T-cell (primary cell): ENCODE measurements at regions not wholly inside any gene's neighbourhood (a gene's known extent, or its start where the extent isn't known, plus 50 kb on each side); places are given as distances from the start of the nearest gene placed in this dataset.

Experiments
- ATAC-seq, 4 experiments: fragments of 200-7000 bp in 3 of 4; fragments of 150-1000 bp in 1 of 4; cut with Tn5 transposase; replicated peaks in 1 of 4; 1 replicate in 3 of 4; 2 replicates in 1 of 4; pipeline ENCODE4 v1.10.0; 2021; ENCODE audit warnings: moderate library complexity in 3 of 4, mild to moderate bottlenecking in 2 of 4, moderate number of reproducible peaks in 1 of 4
- CTCF ChIA-PET, 2 donors: fragments of 300-600 bp; sonication (Branson Sonifier 250); formaldehyde crosslinking; loops; one replicate each; lab custom pipeline; 2022; ENCODE audit warnings: antibody characterized with exemption in 2 of 2; lab: Charles Lee
- POLR2A ChIA-PET, 2 donors: fragments of 300-600 bp; sonication (Branson Sonifier 250); formaldehyde crosslinking; loops; one replicate each; lab custom pipeline; 2022; ENCODE audit warnings: antibody characterized with exemption in 2 of 2; lab: Charles Lee
- DNase-seq, 35 experiments: peaks; one replicate each; pipeline versions ENCODE4 v3.0.0 to v3.0.0-alpha.2; 2013 to 2023
- H3K27ac ChIP-seq: one replicate; pipeline ENCODE4 v1.5.1; 2013; ENCODE audit warnings: low read length
- H3K27me3 ChIP-seq, 2 experiments: replicated peaks in 1 of 2; 1 replicate in 1 of 2; 2 replicates in 1 of 2; pipeline versions ENCODE4 v1.6.1 to v1.7.0; 2013; ENCODE audit warnings: low read length in 1 of 2, mixed read lengths in 1 of 2; ENCODE audit not compliant: control insufficient read depth in 2 of 2, insufficient read depth in 2 of 2; ENCODE audit errors: extremely low read depth in 1 of 2
- H3K36me3 ChIP-seq, 2 donors: 1 replicate in 1 of 2; 2 replicates in 1 of 2; pipeline versions ENCODE4 v1.6.1 to v1.7.0; 2013; ENCODE audit warnings: low read length in 1 of 2; ENCODE audit not compliant: control insufficient read depth in 2 of 2, insufficient read depth in 1 of 2; ENCODE audit errors: extremely low read depth in 1 of 2
- H3K4me1 ChIP-seq, 2 experiments: 1 replicate in 1 of 2; 2 replicates in 1 of 2; pipeline versions ENCODE4 v1.6.1 to v1.7.0; 2013; ENCODE audit warnings: low read length in 2 of 2, mixed read lengths in 1 of 2; ENCODE audit not compliant: insufficient read depth in 2 of 2, control insufficient read depth in 1 of 2; ENCODE audit errors: extremely low read depth in 1 of 2
- H3K4me3 ChIP-seq, 2 donors: 1 replicate in 1 of 2; 2 replicates in 1 of 2; pipeline versions ENCODE4 v1.5.1 to v1.7.0; 2013; ENCODE audit warnings: mild to moderate bottlenecking in 2 of 2, low read length in 1 of 2, moderate library complexity in 1 of 2; ENCODE audit not compliant: control insufficient read depth in 1 of 2; ENCODE audit errors: extremely low read depth in 1 of 2
- H3K9me3 ChIP-seq: 2 replicates; pipeline ENCODE4 v1.7.0; 2013
- H3K27ac Mint-ChIP-seq, 2 donors: one replicate each; pipeline ENCODE4 v1.8.0; 2020 to 2021; ENCODE audit warnings: mild to moderate bottlenecking in 2 of 2, mixed read lengths in 2 of 2
- H3K27me3 Mint-ChIP-seq, 2 donors: one replicate each; pipeline ENCODE4 v1.8.0; 2021 to 2022; ENCODE audit warnings: mixed read lengths in 2 of 2
- H3K36me3 Mint-ChIP-seq: one replicate; pipeline ENCODE4 v1.8.0; 2021; ENCODE audit warnings: mixed read lengths
- H3K4me1 Mint-ChIP-seq, 3 donors: one replicate each; pipeline ENCODE4 v1.8.0; 2020 to 2022; ENCODE audit warnings: mixed read lengths in 3 of 3, mild to moderate bottlenecking in 1 of 3
- H3K4me3 Mint-ChIP-seq, 3 donors: one replicate each; pipeline ENCODE4 v1.8.0; 2020 to 2022; ENCODE audit warnings: mild to moderate bottlenecking in 3 of 3, mixed read lengths in 3 of 3, moderate library complexity in 3 of 3
- H3K9me3 Mint-ChIP-seq, 3 donors: one replicate each; pipeline ENCODE4 v1.8.0; 2020 to 2022; ENCODE audit warnings: mixed read lengths in 3 of 3
- WGBS: methylation state at CpG from one replicate; pipeline ENCODE4 v1.1.5; 2013; ENCODE audit warnings: missing lambda C conversion rate; ENCODE audit not compliant: insufficient coverage; 5-methylcytosine and 5-hydroxymethylcytosine counted together

DNA sequence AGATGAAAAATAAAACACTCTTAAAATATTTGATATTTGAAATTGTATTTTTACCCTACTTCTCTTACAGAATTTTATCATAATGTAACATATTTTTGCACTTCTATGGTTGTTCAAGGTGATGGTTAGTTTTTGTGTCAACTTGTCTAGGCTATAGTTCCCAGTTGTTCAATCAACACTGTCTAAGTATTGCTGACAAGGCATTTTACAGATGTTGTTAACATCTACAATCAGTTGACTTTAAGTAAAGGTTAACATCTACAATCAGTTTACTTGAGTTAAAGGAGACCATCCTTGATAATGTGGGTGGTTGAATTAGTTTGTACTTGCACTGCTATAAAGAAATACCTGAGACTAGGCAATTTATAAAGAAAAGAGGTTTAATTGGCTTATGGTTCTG, 206.5 kb downstream of the AEBP2 start:
- Mint-ChIP-seq H3K4me1 (peaks cover 3 to 5% (median 4%) of the 10 kb centered on the region in 3 donors), H3K27ac (no peak overlapping the region), H3K36me3 (peaks cover 4% of the 10 kb centered on the region), H3K4me3 (no peak overlapping the region), H3K27me3 (no peaks in the 10 kb centered on the region), H3K9me3 (peaks cover 2 to 5% (median 4%) of the 10 kb centered on the region in 3 donors)
- ATAC-seq (no peak), DNase-seq (no peak)
- Histone ChIP-seq H3K27me3 (no peaks in the 10 kb centered on the region), H3K4me3 (no peak overlapping the region), H3K4me1 (peaks cover 0 to 5% of the 10 kb centered on the region in 2 experiments), H3K9me3 (no peaks in the 10 kb centered on the region), H3K36me3 (no peaks in the 10 kb centered on the region), H3K27ac (no peak overlapping the region)
- ChIA-PET CTCF (no interaction called here), POLR2A (no interaction called here)

DNA sequence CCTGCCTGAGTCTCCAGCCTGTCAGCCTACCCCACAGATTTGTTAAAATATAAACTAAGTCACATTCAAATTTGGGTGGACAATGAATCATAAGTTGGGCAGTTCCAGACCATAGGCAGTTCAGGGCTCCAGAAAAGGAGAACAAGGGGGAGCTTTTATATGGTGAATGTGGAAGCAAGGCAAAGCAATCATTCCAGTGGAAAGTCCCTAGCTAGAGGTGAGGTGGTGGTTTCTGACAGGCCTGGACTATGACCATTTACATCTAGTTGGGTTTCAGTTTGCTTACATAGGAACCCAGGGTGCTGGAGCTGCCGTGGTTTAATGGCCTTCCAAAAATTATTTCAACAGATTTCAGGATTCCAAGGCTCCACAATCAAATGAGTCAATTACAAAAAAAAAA, 207.3 kb downstream of the AEBP2 start:
- ATAC-seq: no peak

DNA sequence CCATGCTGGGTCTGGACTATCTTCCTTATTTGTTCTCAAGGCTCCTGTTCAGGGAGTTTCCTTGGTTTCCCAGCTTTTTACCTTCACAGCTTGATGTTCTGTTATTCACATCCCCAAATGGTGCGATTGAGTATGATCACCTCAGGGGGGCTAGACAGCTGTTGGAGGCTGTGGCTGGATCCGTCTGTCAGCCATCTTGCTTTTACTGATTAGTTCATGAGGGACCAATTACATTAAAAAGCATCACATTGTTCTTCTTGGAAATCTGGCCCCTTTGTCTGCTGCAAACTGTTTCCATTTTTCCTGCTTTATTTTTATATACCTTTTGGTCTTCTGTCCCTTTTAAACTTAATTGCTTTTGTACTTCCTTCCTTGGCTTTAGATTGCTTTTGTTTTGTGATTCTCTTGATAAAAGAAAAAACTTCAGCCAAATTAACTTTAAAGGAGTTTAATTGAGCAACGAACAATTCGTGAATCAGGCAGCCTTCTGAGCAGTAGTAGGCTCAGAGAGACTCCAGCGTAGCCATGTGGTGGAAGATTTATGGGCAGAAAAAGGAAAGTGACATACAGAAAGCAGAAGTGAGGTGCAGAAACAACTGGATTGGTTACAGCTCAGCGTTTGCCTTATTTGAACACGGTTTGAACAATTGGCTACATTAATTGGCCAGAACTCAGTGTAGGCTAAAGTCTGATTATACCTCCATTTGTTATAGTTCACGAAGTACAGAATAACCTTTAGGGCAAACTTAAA, 208.7 kb downstream of the AEBP2 start:
- Mint-ChIP-seq H3K27me3 (no peaks in the 10 kb centered on the region), H3K4me1 (peaks cover 3 to 5% (median 4%) of the 10 kb centered on the region in 3 donors), H3K27ac (no peak overlapping the region), H3K4me3 (no peak overlapping the region), H3K9me3 (peaks cover 2 to 5% (median 4%) of the 10 kb centered on the region in 3 donors), H3K36me3 (peaks cover 4% of the 10 kb centered on the region)
- ChIA-PET POLR2A (no interaction called here), CTCF (no interaction called here)
- ATAC-seq (no peak), DNase-seq (no peak)
- Histone ChIP-seq H3K36me3 (no peaks in the 10 kb centered on the region), H3K27ac (no peak overlapping the region), H3K27me3 (no peaks in the 10 kb centered on the region), H3K4me1 (peaks cover 0 to 5% of the 10 kb centered on the region in 2 experiments), H3K4me3 (no peak overlapping the region), H3K9me3 (no peaks in the 10 kb centered on the region)
- 44% methylated on average over 6 of the region's 8 CpGs for WGBS

More for the DNA sequence above, 207.3 kb downstream of the AEBP2 start:
- H3K4me1 ChIP-seq: peaks cover 0 to 5% of the 10 kb centered on the region in 2 experiments
- no peak for DNase-seq
- peaks cover 2 to 5% (median 4%) of the 10 kb centered on the region in 3 donors for H3K9me3 Mint-ChIP-seq
- H3K9me3 ChIP-seq: no peaks in the 10 kb centered on the region
- no peaks in the 10 kb centered on the region for H3K36me3 ChIP-seq
- H3K27ac Mint-ChIP-seq: no peak overlapping the region
- H3K27ac ChIP-seq: no peak overlapping the region
- no peak overlapping the region for H3K4me3 ChIP-seq
- H3K27me3 Mint-ChIP-seq: no peaks in the 10 kb centered on the region
- ChIA-PET CTCF (no interaction called here), POLR2A (interaction anchor here in 1 of 2 donors (0.7 kb wide), 1 partner anchor 1941 kb away, joined by 8 read pairs; no protein-coding TSS in a partner anchor)
- WGBS: 100% methylated on average over 1 of the region's 1 CpG
- H3K4me3 Mint-ChIP-seq: no peak overlapping the region
- H3K36me3 Mint-ChIP-seq: peaks cover 4% of the 10 kb centered on the region
- peaks cover 3 to 5% (median 4%) of the 10 kb centered on the region in 3 donors for H3K4me1 Mint-ChIP-seq
- no peaks in the 10 kb centered on the region for H3K27me3 ChIP-seq

DNA sequence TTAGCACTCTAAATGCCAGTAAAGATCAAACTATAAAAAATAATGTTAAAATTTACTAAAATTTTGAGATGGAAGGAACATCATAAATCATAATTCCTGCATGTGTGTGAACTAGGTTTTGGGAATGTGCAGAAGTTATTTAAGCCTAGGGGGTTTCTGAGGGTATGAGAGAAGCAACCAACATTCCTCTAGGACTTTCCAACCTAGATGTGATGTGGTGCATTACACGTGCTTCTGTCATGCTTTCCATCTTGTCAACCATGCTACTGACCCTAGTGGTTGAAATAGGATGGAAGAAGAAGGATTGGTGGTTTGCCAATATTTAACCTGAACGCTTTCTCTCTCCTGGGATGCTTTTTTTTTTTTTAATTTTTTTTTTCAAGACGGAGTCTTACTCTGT, 209.3 kb downstream of the AEBP2 start:
- no peak overlapping the region for H3K27ac Mint-ChIP-seq
- Histone ChIP-seq H3K27me3 (no peaks in the 10 kb centered on the region), H3K27ac (no peak overlapping the region), H3K4me3 (no peak overlapping the region), H3K4me1 (peaks cover 0 to 5% of the 10 kb centered on the region in 2 experiments), H3K36me3 (no peaks in the 10 kb centered on the region), H3K9me3 (no peaks in the 10 kb centered on the region)
- H3K36me3 Mint-ChIP-seq: peaks cover 4% of the 10 kb centered on the region
- no peaks in the 10 kb centered on the region for H3K27me3 Mint-ChIP-seq
- DNase-seq (no peak), ATAC-seq (no peak)
- peaks cover 2 to 5% (median 4%) of the 10 kb centered on the region in 3 donors for H3K9me3 Mint-ChIP-seq
- CTCF ChIA-PET: no interaction called here
- POLR2A ChIA-PET: no interaction called here
- no peak overlapping the region for H3K4me3 Mint-ChIP-seq
- H3K4me1 Mint-ChIP-seq: peaks cover 3 to 5% (median 4%) of the 10 kb centered on the region in 3 donors
- WGBS: 100% methylated on average over 1 of the region's 3 CpGs

DNA sequence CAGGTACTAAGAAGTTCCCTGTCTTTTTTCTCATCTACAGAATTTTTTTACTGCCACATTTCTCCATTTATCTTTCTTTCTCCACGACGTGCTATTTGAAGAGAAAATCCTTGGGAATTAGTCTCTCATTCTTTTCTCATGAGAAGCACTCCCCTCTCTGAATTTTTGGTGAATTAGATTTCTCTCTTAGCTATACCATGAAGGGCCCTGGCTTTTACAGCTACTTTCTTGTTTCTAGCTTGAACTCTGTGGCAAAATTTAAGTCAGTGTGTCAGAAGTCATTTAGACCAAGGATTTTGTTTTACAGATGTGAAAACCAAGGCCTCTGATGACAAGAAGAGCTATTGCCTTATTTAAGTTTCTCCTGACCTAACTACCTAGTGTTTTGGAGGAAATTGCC, 213.1 kb downstream of the AEBP2 start:
- Histone ChIP-seq H3K9me3 (no peaks in the 10 kb centered on the region), H3K4me3 (no peak overlapping the region), H3K36me3 (no peaks in the 10 kb centered on the region), H3K4me1 (no peaks in the 10 kb centered on the region), H3K27me3 (no peaks in the 10 kb centered on the region), H3K27ac (no peak overlapping the region)
- WGBS: no CpG with 5 or more reads among the region's 2 CpGs
- no peaks in the 10 kb centered on the region for H3K9me3 Mint-ChIP-seq
- CTCF ChIA-PET: no interaction called here
- DNase-seq: no peak
- H3K27ac Mint-ChIP-seq: no peak overlapping the region
- H3K4me1 Mint-ChIP-seq: peaks cover 3 to 5% (median 4%) of the 10 kb centered on the region in 3 donors
- POLR2A ChIA-PET: no interaction called here
- H3K4me3 Mint-ChIP-seq: no peak overlapping the region
- no peaks in the 10 kb centered on the region for H3K36me3 Mint-ChIP-seq
- no peaks in the 10 kb centered on the region for H3K27me3 Mint-ChIP-seq
- ATAC-seq: no peak

DNA sequence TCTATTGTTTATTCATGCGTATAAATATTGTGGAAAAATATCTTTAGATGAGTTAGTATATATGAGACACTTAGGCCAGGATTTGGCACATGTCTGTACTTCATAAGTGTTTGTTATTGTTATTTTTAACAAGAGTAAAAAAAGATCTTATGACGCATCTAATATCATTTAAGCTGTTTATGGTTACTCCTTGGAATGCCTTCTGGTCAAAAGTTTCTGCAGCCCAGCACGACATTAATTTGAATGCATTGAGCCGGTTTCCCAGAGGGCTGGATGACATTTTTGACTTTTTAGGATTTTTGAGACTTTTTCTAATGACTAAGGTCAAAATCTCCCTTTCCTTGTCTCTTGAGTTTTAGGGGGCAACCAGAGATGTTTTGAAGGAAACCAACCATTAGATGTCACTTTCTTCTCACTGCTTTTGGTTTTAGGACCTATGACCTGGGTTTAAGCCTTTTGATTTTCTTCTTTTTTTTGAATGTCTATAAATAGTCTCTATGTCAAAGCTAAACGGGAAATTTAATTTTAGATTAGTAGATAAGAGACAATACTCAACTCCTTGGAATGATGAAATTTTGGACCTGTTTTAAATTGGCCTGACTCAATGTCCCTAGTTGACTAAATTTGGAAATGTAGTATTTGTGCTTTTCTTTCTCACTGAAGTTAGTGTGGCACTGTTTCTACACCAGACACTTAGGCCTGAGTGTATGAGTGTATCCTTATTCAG, 215.5 kb downstream of the AEBP2 start:
- Histone ChIP-seq H3K4me3 (no peak overlapping the region), H3K4me1 (no peaks in the 10 kb centered on the region), H3K36me3 (no peaks in the 10 kb centered on the region), H3K9me3 (no peaks in the 10 kb centered on the region), H3K27ac (no peak overlapping the region), H3K27me3 (no peaks in the 10 kb centered on the region)
- no peaks in the 10 kb centered on the region for H3K9me3 Mint-ChIP-seq
- ChIA-PET POLR2A (no interaction called here), CTCF (no interaction called here)
- no peak for ATAC-seq
- no peaks in the 10 kb centered on the region for H3K36me3 Mint-ChIP-seq
- WGBS: 100% methylated on average over 1 of the region's 5 CpGs
- H3K4me3 Mint-ChIP-seq: no peak overlapping the region
- no peaks in the 10 kb centered on the region for H3K27me3 Mint-ChIP-seq
- no peak overlapping the region for H3K27ac Mint-ChIP-seq
- H3K4me1 Mint-ChIP-seq: peaks cover 0 to 4% (median 2%) of the 10 kb centered on the region in 3 donors
- DNase-seq: no peak
